GM21576 (cell line): ENCODE measurements at regions not wholly inside any gene's neighbourhood (a gene's known extent, or its start where the extent isn't known, plus 50 kb on each side); places are given as distances from the start of the nearest gene placed in this dataset.
A peak's percentile ranks its signal among the peaks of the same experiment; 100 is the strongest.
"Not testable (repeated sequence)": the region's sequence is repeated elsewhere in the genome, so short reads cannot be mapped to it uniquely, and the experiment has no call there.

ENCODE experiments used
- ATAC-seq: cut with Tn5 transposase; IDR thresholded peaks from one replicate; pipeline ENCODE4 v1.9.1; 2021; ENCODE audit warnings: mild to moderate bottlenecking, moderate library complexity; ENCODE audit not compliant: unreplicated experiment

- ATAC-seq, result no peak
Measured at GRCh38 chr13:30520571-30520970, 54.8 kb upstream of the HMGB1 start.

- no peak for ATAC-seq
Measured at GRCh38 chr13:30523211-30523610, 57.5 kb upstream of the HMGB1 start.

GRCh38 chr13:30523817-30524216 is 58.1 kb upstream of the HMGB1 start:
- not testable (repeated sequence) for ATAC-seq

GRCh38 chr13:30525212-30525611 is 59.5 kb upstream of the HMGB1 start:
- ATAC-seq, result not testable (repeated sequence)

- no peak for ATAC-seq
Measured at GRCh38 chr13:30526612-30527495, 61.1 kb upstream of the HMGB1 start.

GRCh38 chr13:30529085-30529834 is 63.5 kb upstream of the HMGB1 start:
- ATAC-seq, result peak; percentile 87

- no peak for ATAC-seq
Measured at GRCh38 chr13:30535046-30535445, 69.3 kb upstream of the HMGB1 start.

GRCh38 chr13:30545320-30545719 is 72.4 kb upstream of the USPL1 start:
- no peak for ATAC-seq

- not testable (repeated sequence) for ATAC-seq
Measured at GRCh38 chr13:30548046-30548445, 69.7 kb upstream of the USPL1 start.

GRCh38 chr13:30551189-30551588 is 66.5 kb upstream of the USPL1 start:
- peak; percentile 75 for ATAC-seq

- ATAC-seq, result no peak
Measured at GRCh38 chr13:30552567-30552966, 65.2 kb upstream of the USPL1 start.

- no peak for ATAC-seq
Measured at GRCh38 chr13:30559274-30559673, 58.4 kb upstream of the USPL1 start.

GRCh38 chr13:30560212-30560611 is 57.5 kb upstream of the USPL1 start:
- ATAC-seq, result no peak

- ATAC-seq, result no peak
Measured at GRCh38 chr13:30561511-30561910, 56.2 kb upstream of the USPL1 start.

- ATAC-seq, result no peak
Measured at GRCh38 chr13:30564489-30564888, 53.2 kb upstream of the USPL1 start.

GRCh38 chr13:30565658-30566057 is 52.1 kb upstream of the USPL1 start:
- ATAC-seq, result no peak

- no peak for ATAC-seq
Measured at GRCh38 chr13:30567072-30567471, 50.6 kb upstream of the USPL1 start.
